B cell (primary cell): ENCODE measurements at regions not wholly inside any gene's neighbourhood (a gene's known extent, or its start where the extent isn't known, plus 50 kb on each side); places are given as distances from the start of the nearest gene placed in this dataset.

Source experiments
- EZH2 ChIP-seq: IDR thresholded peaks from 2 replicates; pipeline ENCODE4 v1.6.1; 2012; ENCODE audit warnings: borderline replicate concordance, low read depth, mild to moderate bottlenecking, moderate library complexity, low read length; ENCODE audit not compliant: insufficient read depth, poor library complexity, severe bottlenecking
- TF ChIP-seq, protein P1 (sequence below): fragments of 200-600 bp; IDR thresholded peaks from one replicate; pipeline ENCODE4 v1.8.0; 2022; ENCODE audit warnings: antibody characterized with exemption, mild to moderate bottlenecking

DNA sequence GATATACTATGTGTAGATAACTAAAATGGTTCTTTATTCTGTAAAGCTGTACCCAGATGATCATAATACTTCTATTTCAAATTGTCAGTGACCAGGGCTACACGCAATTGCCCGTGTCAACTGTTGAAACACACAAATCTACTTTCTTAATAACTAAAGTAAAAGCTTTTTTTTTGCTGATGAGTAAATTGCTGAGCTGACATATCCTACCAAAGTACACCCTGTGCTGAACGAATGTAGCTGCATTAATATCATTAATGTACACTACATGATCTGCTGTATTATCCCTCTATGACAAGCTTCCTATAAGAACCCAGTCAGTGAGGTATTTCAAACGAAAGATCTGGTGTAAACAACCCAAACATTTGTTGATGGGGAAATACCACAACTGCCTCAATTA, 827.2 kb upstream of the ATXN8OS start:
- TF ChIP-seq, protein P1, sequence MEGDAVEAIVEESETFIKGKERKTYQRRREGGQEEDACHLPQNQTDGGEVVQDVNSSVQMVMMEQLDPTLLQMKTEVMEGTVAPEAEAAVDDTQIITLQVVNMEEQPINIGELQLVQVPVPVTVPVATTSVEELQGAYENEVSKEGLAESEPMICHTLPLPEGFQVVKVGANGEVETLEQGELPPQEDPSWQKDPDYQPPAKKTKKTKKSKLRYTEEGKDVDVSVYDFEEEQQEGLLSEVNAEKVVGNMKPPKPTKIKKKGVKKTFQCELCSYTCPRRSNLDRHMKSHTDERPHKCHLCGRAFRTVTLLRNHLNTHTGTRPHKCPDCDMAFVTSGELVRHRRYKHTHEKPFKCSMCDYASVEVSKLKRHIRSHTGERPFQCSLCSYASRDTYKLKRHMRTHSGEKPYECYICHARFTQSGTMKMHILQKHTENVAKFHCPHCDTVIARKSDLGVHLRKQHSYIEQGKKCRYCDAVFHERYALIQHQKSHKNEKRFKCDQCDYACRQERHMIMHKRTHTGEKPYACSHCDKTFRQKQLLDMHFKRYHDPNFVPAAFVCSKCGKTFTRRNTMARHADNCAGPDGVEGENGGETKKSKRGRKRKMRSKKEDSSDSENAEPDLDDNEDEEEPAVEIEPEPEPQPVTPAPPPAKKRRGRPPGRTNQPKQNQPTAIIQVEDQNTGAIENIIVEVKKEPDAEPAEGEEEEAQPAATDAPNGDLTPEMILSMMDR, result no peak
- no peak for TF ChIP-seq EZH2
